KMS-11 (cell line): ENCODE measurements at regions not wholly inside any gene's neighbourhood (a gene's known extent, or its start where the extent isn't known, plus 50 kb on each side); places are given as distances from the start of the nearest gene placed in this dataset.

Experiments
- H2AFZ ChIP-seq: fragments of 200-600 bp; sonication (generic); 2 replicates; pipeline ENCODE4 v1.6.1; 2016; ENCODE audit warnings: antibody characterized with exemption, mixed run types, low read depth
- H3K27ac ChIP-seq: fragments of 200-600 bp; sonication (generic); 2 replicates; pipeline ENCODE4 v1.6.1; 2016; ENCODE audit warnings: mild to moderate bottlenecking, mixed run types
- H3K27me3 ChIP-seq: fragments of 200-600 bp; sonication (generic); 2 replicates; pipeline ENCODE4 v1.6.1; 2017; ENCODE audit warnings: mild to moderate bottlenecking, low read depth, mixed run types, moderate library complexity; ENCODE audit not compliant: insufficient read depth
- H3K36me3 ChIP-seq: fragments of 200-600 bp; sonication (generic); 2 replicates; pipeline ENCODE4 v1.6.1; 2017; ENCODE audit warnings: mild to moderate bottlenecking, mixed run types; ENCODE audit not compliant: insufficient read depth
- H3K4me1 ChIP-seq: fragments of 200-600 bp; sonication (generic); 2 replicates; pipeline ENCODE4 v1.6.1; 2016; ENCODE audit warnings: mild to moderate bottlenecking, low read depth, mixed run types; ENCODE audit not compliant: poor library complexity, severe bottlenecking
- H3K4me2 ChIP-seq: fragments of 200-600 bp; sonication (generic); 2 replicates; pipeline ENCODE4 v1.7.0; 2016; ENCODE audit warnings: mild to moderate bottlenecking, mixed run types
- H3K4me3 ChIP-seq: fragments of 200-600 bp; sonication (generic); IDR thresholded peaks from 2 replicates; pipeline ENCODE4 v1.6.1; 2017; ENCODE audit warnings: low read depth, low read length, mixed read lengths; ENCODE audit not compliant: insufficient read depth
- H3K79me2 ChIP-seq: fragments of 200-600 bp; sonication (generic); 2 replicates; pipeline ENCODE4 v1.6.1; 2016; ENCODE audit warnings: low read depth, mixed run types; ENCODE audit not compliant: insufficient read depth
- H3K9ac ChIP-seq: fragments of 200-600 bp; sonication (generic); 2 replicates; pipeline ENCODE4 v1.6.1; 2016; ENCODE audit warnings: mild to moderate bottlenecking, mixed run types
- H4K20me1 ChIP-seq: fragments of 200-600 bp; sonication (generic); 2 replicates; pipeline ENCODE4 v1.6.1; 2016; ENCODE audit warnings: mild to moderate bottlenecking, mixed run types; ENCODE audit not compliant: insufficient read depth
- CTCF ChIP-seq: fragments of 200-600 bp; sonication (generic); conservative IDR thresholded peaks from 2 replicates; pipeline ENCODE4 v1.6.1; 2017; ENCODE audit warnings: low read depth, mild to moderate bottlenecking, antibody characterized with exemption, low read length, moderate library complexity, mixed read lengths

- no peak for TF ChIP-seq CTCF
- Histone ChIP-seq H3K4me1 (no peaks in the 10 kb centered on the region), H3K27ac (no peak overlapping the region)
Observed at GRCh38 chr15:95051861-95052260, 820.5 kb downstream of the MCTP2 start.

DNA sequence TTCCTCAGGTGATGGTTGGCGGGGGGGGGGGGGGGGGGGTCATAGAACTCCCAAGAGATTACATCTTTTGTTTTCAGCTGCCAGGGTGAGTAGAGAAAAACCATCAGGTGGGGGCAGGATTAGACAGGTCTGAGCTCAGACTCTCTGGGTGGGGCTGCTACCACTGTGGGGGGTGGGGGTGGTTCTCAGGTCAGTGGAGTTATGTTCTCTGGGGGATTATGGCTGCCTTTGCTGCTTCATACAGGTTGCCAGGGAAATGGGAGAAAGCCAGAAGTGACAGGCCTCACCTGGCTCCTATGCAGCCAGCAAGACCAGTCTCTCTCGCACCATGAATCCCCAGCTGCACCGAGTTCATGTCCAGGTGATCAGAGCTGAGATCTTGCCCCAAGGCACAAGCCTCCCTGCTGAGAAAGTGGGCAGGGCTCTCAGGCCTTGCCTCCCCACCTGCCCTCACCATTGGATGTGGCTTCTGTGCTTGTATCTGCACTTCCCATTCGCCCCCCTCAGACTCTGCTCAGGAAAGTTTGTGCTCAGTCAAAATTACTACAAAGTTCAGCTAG lies 828.1 kb downstream of the MCTP2 start:
- H3K36me3 ChIP-seq, result no peaks in the 10 kb centered on the region
- H3K79me2 ChIP-seq, result no peaks in the 10 kb centered on the region
- no peak overlapping the region for H3K27ac ChIP-seq
- no peaks in the 10 kb centered on the region for H3K4me1 ChIP-seq
- no peak overlapping the region for H3K4me3 ChIP-seq
- no peaks in the 10 kb centered on the region for H4K20me1 ChIP-seq
- no peaks in the 10 kb centered on the region for H3K27me3 ChIP-seq
- TF ChIP-seq CTCF, result no peak
- H3K4me2 ChIP-seq, result no peak overlapping the region
- no peak overlapping the region for H2AFZ ChIP-seq
- H3K9ac ChIP-seq, result no peak overlapping the region

More at GRCh38 chr15:95051861-95052260, 820.5 kb downstream of the MCTP2 start:
- H4K20me1 ChIP-seq, result no peaks in the 10 kb centered on the region
- no peak overlapping the region for H3K4me2 ChIP-seq
- H3K27me3 ChIP-seq, result no peaks in the 10 kb centered on the region
- no peaks in the 10 kb centered on the region for H3K79me2 ChIP-seq
- no peak overlapping the region for H2AFZ ChIP-seq
- H3K4me3 ChIP-seq, result no peak overlapping the region
- H3K36me3 ChIP-seq, result no peaks in the 10 kb centered on the region
- H3K9ac ChIP-seq, result no peak overlapping the region

- Histone ChIP-seq H3K9ac (no peak overlapping the region), H3K4me3 (no peak overlapping the region), H3K27me3 (no peaks in the 10 kb centered on the region), H3K36me3 (no peaks in the 10 kb centered on the region), H3K79me2 (no peaks in the 10 kb centered on the region), H2AFZ (no peak overlapping the region), H3K27ac (no peak overlapping the region), H3K4me1 (no peaks in the 10 kb centered on the region), H3K4me2 (no peak overlapping the region), H4K20me1 (no peaks in the 10 kb centered on the region)
- no peak for TF ChIP-seq CTCF
Observed at GRCh38 chr15:95068701-95069521, 837.5 kb downstream of the MCTP2 start.

- H3K4me2 ChIP-seq, result no peak overlapping the region
- H3K4me3 ChIP-seq, result no peak overlapping the region
- H3K9ac ChIP-seq, result no peak overlapping the region
- H3K79me2 ChIP-seq, result no peaks in the 10 kb centered on the region
- H3K36me3 ChIP-seq, result no peaks in the 10 kb centered on the region
- H4K20me1 ChIP-seq, result no peaks in the 10 kb centered on the region
- H3K27me3 ChIP-seq, result no peaks in the 10 kb centered on the region
- H2AFZ ChIP-seq, result no peak overlapping the region
- H3K4me1 ChIP-seq, result no peaks in the 10 kb centered on the region
- no peak for TF ChIP-seq CTCF
- no peak overlapping the region for H3K27ac ChIP-seq
Observed at GRCh38 chr15:95075792-95076677, 844.7 kb downstream of the MCTP2 start.
